Coronary artery (tissue), 2 donors: ENCODE measurements at regions not wholly inside any gene's neighbourhood (a gene's known extent, or its start where the extent isn't known, plus 50 kb on each side); places are given as distances from the start of the nearest gene placed in this dataset.

Experiments used
- DNase-seq: peaks from one replicate; pipeline ENCODE4 v3.0.0-alpha.2; 2017; ENCODE audit warnings: low spot score
- H3K27ac ChIP-seq, 2 donors: fragments of 200-600 bp; sonication (generic); one replicate each; pipeline ENCODE4 v1.5.1; 2016 to 2019
- H3K4me3 ChIP-seq: fragments of 200-600 bp; sonication (generic); 2 replicates; pipeline ENCODE4 v1.5.1; 2016; ENCODE audit warnings: mild to moderate bottlenecking, moderate library complexity
- TF ChIP-seq, protein P1 (sequence below): fragments of 200-600 bp; sonication (generic); IDR thresholded peaks from one replicate; pipeline ENCODE4 v1.5.1; 2019; ENCODE audit warnings: antibody characterized with exemption

DNA sequence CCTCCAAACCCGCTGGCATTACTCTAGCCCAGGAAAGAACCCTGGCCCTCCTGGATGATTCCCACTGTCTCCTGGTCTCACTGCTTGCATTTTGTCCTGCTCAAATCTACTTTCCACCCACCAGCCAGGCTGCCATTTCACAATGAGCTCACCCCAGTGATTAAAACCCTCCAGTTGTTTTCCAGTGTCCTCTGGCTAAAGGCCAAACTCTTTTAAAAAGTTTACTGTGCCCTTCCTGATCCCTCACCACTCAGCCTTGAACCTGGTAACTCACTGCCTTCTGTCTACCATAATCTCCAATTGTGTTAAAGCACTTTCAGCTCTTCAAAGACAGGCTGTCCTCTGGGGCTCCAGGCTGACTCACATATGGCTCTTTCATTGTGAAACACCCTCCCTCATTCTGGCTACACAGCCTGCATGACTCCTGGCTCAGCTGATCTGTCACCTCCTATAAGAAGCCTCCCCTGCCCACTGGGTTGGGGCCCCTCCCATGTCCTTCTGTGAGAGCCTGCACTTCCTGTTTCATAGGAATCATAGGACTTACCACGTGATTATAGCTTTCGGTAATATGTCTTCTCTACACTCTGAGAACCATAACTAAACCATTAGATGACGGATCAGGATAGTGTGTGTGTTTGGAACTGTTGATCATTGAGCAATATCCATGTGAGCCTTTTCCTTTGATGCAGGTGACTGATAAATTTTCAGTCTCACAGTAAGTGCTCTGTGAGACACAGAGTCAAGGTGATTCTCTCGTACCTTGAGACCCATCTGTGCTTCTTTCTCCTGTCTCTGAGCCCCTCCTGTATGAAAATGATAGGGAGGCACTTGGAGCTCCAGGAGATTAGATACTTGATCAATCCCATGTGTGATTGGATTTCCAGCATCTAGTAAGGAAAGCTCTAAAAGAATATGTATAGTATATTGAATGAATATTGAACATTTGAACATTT, 590.8 kb upstream of the ID2 start:
- Histone ChIP-seq H3K27ac (no peak overlapping the region), H3K4me3 (no peak overlapping the region)
- TF ChIP-seq, protein P1, sequence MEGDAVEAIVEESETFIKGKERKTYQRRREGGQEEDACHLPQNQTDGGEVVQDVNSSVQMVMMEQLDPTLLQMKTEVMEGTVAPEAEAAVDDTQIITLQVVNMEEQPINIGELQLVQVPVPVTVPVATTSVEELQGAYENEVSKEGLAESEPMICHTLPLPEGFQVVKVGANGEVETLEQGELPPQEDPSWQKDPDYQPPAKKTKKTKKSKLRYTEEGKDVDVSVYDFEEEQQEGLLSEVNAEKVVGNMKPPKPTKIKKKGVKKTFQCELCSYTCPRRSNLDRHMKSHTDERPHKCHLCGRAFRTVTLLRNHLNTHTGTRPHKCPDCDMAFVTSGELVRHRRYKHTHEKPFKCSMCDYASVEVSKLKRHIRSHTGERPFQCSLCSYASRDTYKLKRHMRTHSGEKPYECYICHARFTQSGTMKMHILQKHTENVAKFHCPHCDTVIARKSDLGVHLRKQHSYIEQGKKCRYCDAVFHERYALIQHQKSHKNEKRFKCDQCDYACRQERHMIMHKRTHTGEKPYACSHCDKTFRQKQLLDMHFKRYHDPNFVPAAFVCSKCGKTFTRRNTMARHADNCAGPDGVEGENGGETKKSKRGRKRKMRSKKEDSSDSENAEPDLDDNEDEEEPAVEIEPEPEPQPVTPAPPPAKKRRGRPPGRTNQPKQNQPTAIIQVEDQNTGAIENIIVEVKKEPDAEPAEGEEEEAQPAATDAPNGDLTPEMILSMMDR, result no peak
- peak; percentile 81 for DNase-seq

DNA sequence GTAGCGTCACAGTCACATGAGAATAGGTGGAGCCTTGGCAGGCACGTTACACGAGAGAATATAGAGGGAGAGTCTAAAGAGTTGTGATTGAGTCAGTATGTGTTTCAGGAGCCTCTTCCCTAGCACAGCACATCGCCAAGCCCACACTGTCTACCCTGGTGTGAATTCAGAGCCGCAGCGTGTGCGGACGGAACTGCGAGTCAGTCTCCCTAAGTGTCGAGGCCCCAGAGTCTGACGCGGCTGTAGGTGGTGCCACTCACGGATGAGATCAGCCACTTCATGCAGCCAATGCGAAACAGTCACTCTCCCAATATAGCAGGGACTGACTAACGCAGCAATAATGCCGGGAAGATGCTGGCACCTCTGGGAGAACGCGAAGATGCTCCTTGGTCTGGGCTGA, 587.3 kb upstream of the ID2 start:
- TF ChIP-seq, protein P1, result no peak
- no peak for DNase-seq
- Histone ChIP-seq H3K27ac (no peak overlapping the region), H3K4me3 (no peak overlapping the region)

DNA sequence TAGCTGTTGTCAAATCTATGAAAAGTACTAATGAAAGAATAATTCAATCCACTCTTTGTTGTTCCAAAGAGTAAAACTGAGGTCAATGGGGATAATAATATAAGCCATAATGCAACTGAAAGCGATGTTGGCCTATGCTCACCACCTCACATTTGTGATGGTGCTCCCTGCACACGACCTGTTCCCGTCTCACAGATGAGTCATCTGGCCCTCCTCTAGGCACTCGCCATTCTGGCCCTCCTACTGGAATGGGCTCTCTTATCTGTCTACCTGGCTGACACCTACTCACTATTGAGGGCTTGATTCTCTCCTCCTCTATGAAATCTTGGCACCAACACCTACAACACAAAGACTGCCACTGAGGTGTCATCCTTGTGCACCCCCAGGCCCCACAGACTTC, 585.9 kb upstream of the ID2 start:
- TF ChIP-seq, protein P1, result no peak
- no peak for DNase-seq
- H3K27ac ChIP-seq, result no peak overlapping the region

DNA sequence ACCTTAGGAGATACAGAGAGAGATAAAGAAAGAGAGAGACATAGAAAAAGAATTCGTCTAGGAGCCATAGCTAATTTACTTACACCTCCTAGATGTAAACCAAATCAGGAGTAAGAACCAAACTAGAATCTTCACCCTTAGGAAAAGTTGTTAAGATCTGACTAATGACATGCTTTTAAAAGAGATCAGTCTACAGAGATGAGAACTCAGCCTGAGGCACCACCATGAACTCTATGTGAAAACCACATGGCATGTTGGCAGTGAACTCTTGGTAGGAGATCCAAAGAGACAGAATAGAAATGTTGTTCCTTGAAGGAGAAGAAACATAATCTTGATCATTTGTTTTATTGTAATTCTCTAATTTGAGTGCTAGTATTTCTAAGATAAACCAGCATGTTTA, 585.4 kb upstream of the ID2 start:
- no peak overlapping the region for H3K27ac ChIP-seq
- no peak overlapping the region for H3K4me3 ChIP-seq
- DNase-seq, result no peak
- TF ChIP-seq, protein P1, result no peak

More for the DNA sequence above, 585.9 kb upstream of the ID2 start:
- no peak overlapping the region for H3K4me3 ChIP-seq

DNA sequence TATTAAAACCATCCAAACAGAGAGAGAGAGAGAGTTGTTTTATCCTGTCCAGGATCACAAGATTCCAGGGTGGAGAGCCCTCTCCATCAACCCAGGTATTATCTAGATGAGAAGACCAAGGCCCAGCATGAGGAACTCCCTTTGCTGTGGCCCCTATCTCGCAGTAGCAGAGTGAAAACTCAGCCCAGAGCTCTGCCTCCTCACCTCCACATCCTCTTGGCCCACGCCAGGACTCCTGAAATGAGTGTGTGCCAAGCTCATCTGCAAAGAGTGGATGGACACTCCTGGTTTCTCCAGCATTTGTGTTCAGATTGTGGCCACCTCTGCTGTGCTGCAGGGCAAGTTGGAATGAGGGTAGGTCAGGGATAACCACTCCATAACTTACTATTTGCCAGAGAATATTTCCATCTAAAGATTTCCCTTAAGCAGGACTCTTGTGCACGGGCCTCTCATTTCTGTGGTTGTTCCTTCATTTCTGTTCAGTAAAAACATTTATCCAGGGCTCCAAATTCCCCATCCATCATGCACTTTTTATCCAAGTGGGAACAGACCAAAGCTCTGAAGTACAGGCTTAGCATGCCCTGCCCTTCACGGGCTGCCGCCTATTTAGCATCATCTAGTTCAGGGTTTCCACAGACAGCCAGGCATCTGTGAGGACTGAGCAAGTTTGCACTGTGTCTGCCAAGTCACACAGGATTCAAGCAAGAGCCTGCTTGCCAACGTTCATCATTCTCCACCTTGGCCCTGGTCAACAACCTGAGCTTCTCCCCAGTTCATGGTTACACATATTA, 583.2 kb upstream of the ID2 start:
- no peak overlapping the region for H3K4me3 ChIP-seq
- TF ChIP-seq, protein P1, result no peak
- H3K27ac ChIP-seq, result no peak overlapping the region
- DNase-seq, result no peak

DNA sequence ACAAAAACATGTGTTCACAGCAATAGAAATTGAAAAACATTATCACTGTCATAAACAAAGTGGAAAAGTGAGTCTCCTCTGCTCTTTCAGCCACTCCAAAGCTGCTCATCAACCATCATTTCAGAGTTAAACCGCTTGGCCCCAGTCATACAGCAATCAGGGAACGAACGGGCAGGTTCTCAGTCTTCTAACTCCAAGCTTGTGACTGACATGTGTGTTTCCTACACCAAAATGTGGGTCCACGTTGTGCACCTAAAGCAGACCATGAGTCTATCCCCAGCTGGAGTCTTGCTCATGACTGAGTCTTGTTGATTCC, 582.6 kb upstream of the ID2 start:
- no peak for DNase-seq
- TF ChIP-seq, protein P1, result no peak
- H3K27ac ChIP-seq, result no peak overlapping the region
- H3K4me3 ChIP-seq, result no peak overlapping the region
